ENCODE measurements at regions not wholly inside any gene's neighbourhood (a gene's known extent, or its start where the extent isn't known, plus 50 kb on each side); places are given as distances from the start of the nearest gene placed in this dataset.

GRCh38 chr11:31955838-31956237, 135.0 kb upstream of the RCN1 start:
- no peak for TF ChIP-seq REST (IDR thresholded peaks at IDR 0.05; ENCODE audit: borderline replicate concordance)
- no peak for TF ChIP-seq CTCF (IDR thresholded peaks at IDR 0.05; ENCODE audit: poor library complexity, severe bottlenecking)
- no peak for TF ChIP-seq TAF1 (IDR thresholded peaks at IDR 0.05; ENCODE audit: low read depth)
- no peak for TF ChIP-seq EP300 (conservative IDR thresholded peaks at IDR 0.05; ENCODE audit: poor library complexity, severe bottlenecking)
- TF ChIP-seq EZH2 (IDR thresholded peaks at IDR 0.05; ENCODE audit: borderline replicate concordance, insufficient read depth, low read length, poor library complexity, severe bottlenecking) = no peak

Measured in neural cell (in vitro differentiated cells).